H1 (cell line): ENCODE measurements at regions not wholly inside any gene's neighbourhood (a gene's known extent, or its start where the extent isn't known, plus 50 kb on each side); places are given as distances from the start of the nearest gene placed in this dataset.

ENCODE experiments used
- CTCF ChIA-PET: fragments of 300-600 bp; sonication (Branson Sonifier 250); formaldehyde crosslinking; loops from one replicate; lab custom pipeline; 2021; ENCODE audit not compliant: partially characterized antibody; lab: Charles Lee
- POLR2A ChIA-PET: fragments of 300-600 bp; sonication (Branson Sonifier 250); formaldehyde crosslinking; loops from one replicate; lab custom pipeline; 2021; ENCODE audit warnings: inconsistent platforms; ENCODE audit not compliant: partially characterized antibody; lab: Charles Lee
- DNase-seq, 2 experiments: peaks; one replicate each; pipeline versions ENCODE4 v3.0.0 to v3.0.0-alpha.2; 2010 to 2022; ENCODE audit warnings: low spot score in 2 of 2, low read depth in 1 of 2, mixed read lengths in 1 of 2
- FAIRE-seq: peaks from 2 replicates; lab custom pipeline; 2011; peaks lifted over from hg19 to GRCh38; lab: Jason Lieb, UNC
- H2AFZ ChIP-seq: 2 replicates; pipeline ENCODE4 v1.8.1; 2012; ENCODE audit warnings: low read length, inconsistent platforms
- H2AK5ac ChIP-seq: 2 replicates; pipeline ENCODE4 v1.6.1; 2013; ENCODE audit warnings: low read depth, low read length
- H2BK120ac ChIP-seq: replicated peaks from 2 replicates; pipeline ENCODE3; 2013; ENCODE audit warnings: low read depth, low read length, inconsistent platforms
- H2BK12ac ChIP-seq: 2 replicates; pipeline ENCODE4 v1.6.1; 2013; ENCODE audit warnings: low read depth, low read length
- H2BK15ac ChIP-seq: 2 replicates; pipeline ENCODE4 v1.6.1; 2013; ENCODE audit warnings: low read length
- H2BK20ac ChIP-seq: 2 replicates; pipeline ENCODE4 v1.6.1; 2013; ENCODE audit warnings: low read length
- H2BK5ac ChIP-seq: 2 replicates; pipeline ENCODE4 v1.6.1; 2013; ENCODE audit warnings: low read depth, low read length
- H3K14ac ChIP-seq: 2 replicates; pipeline ENCODE4 v1.6.1; 2013; ENCODE audit warnings: inconsistent platforms; ENCODE audit not compliant: insufficient read length
- H3K18ac ChIP-seq: 2 replicates; pipeline ENCODE4 v1.6.1; 2013; ENCODE audit warnings: low read length; ENCODE audit errors: extremely low read depth
- H3K23ac ChIP-seq: 2 replicates; pipeline ENCODE4 v1.6.1; 2013; ENCODE audit warnings: inconsistent platforms; ENCODE audit not compliant: insufficient read length
- H3K23me2 ChIP-seq: 2 replicates; pipeline ENCODE4 v1.6.1; 2013; ENCODE audit warnings: low read depth, low read length
- H3K27ac ChIP-seq: 2 replicates; pipeline ENCODE4 v1.6.1; 2011; ENCODE audit warnings: low read depth, low read length, inconsistent platforms
- H3K27me3 ChIP-seq, 4 experiments: replicated peaks in 1 of 4; 1 replicate in 1 of 4; 2 replicates in 3 of 4; pipeline versions ENCODE4 v1.6.1 to v1.8.1; 2011 to 2013; ENCODE audit warnings: low read length in 3 of 4, mild to moderate bottlenecking in 3 of 4, inconsistent platforms in 2 of 4, mixed read lengths in 2 of 4, moderate library complexity in 1 of 4; ENCODE audit not compliant: control insufficient read depth in 3 of 4, insufficient read depth in 3 of 4; ENCODE audit errors: extremely low read depth in 1 of 4
- H3K36me3 ChIP-seq, 4 experiments: 2 replicates each; pipeline versions ENCODE4 v1.6.1 to v1.8.1; 2011 to 2013; ENCODE audit warnings: mild to moderate bottlenecking in 4 of 4, low read length in 3 of 4, moderate library complexity in 2 of 4, control low read depth in 1 of 4, inconsistent platforms in 1 of 4; ENCODE audit not compliant: insufficient read depth in 4 of 4, control insufficient read depth in 2 of 4
- H3K4ac ChIP-seq: replicated peaks from 2 replicates; pipeline ENCODE3; 2013; ENCODE audit warnings: low read length, low read depth, mixed read lengths, inconsistent platforms; ENCODE audit not compliant: insufficient read length
- H3K4me1 ChIP-seq, 4 experiments: replicated peaks in 1 of 4; 1 replicate in 1 of 4; 2 replicates in 3 of 4; pipeline versions ENCODE4 v1.6.1 to v1.8.1; 2011 to 2013; ENCODE audit warnings: low read length in 3 of 4, inconsistent platforms in 2 of 4, mixed read lengths in 1 of 4; ENCODE audit not compliant: insufficient read depth in 4 of 4, control insufficient read depth in 3 of 4
- H3K4me2 ChIP-seq, 2 experiments: 2 replicates each; pipeline versions ENCODE4 v1.6.1 to v1.8.1; 2011 to 2013; ENCODE audit warnings: low read depth in 2 of 2, low read length in 2 of 2, control low read depth in 1 of 2, inconsistent platforms in 1 of 2, mild to moderate bottlenecking in 1 of 2; ENCODE audit not compliant: insufficient read depth in 1 of 2
- H3K4me3 ChIP-seq, 4 experiments: fragments of 200-600, 300-600 bp in 1 of 4; sonication (generic), shearing (Covaris generic), sonication (Bioruptor Twin) in 1 of 4; 2 replicates each; pipeline versions ENCODE4 v1.5.1 to v1.8.1; 2011 to 2016; ENCODE audit warnings: low read length in 4 of 4, low read depth in 3 of 4, control low read depth in 2 of 4, inconsistent platforms in 2 of 4, mild to moderate bottlenecking in 2 of 4, mixed read lengths in 1 of 4, moderate library complexity in 1 of 4; ENCODE audit not compliant: insufficient read depth in 2 of 4; ENCODE audit errors: extremely low read depth in 1 of 4
- H3K56ac ChIP-seq: replicated peaks from 2 replicates; pipeline ENCODE3; 2013; ENCODE audit warnings: low read depth, mild to moderate bottlenecking, mixed read lengths, low read length, inconsistent platforms; ENCODE audit not compliant: insufficient read length
- H3K79me1 ChIP-seq: 2 replicates; pipeline ENCODE4 v1.6.1; 2013; ENCODE audit warnings: low read depth, low read length, control low read depth
- H3K79me2 ChIP-seq, 2 experiments: 2 replicates each; pipeline versions ENCODE4 v1.6.1 to v1.8.1; 2012 to 2013; ENCODE audit warnings: low read length in 2 of 2, mild to moderate bottlenecking in 2 of 2, inconsistent platforms in 1 of 2; ENCODE audit not compliant: insufficient read depth in 2 of 2, control insufficient read depth in 1 of 2
- H3K9ac ChIP-seq, 4 experiments: replicated peaks in 1 of 4; 1 replicate in 1 of 4; 2 replicates in 3 of 4; pipeline versions ENCODE4 v1.6.1 to v1.8.1; 2011 to 2013; ENCODE audit warnings: low read depth in 3 of 4, low read length in 3 of 4, control low read depth in 2 of 4, mild to moderate bottlenecking in 2 of 4, moderate library complexity in 2 of 4, inconsistent platforms in 1 of 4; ENCODE audit errors: extremely low read depth in 1 of 4
- H3K9me3 ChIP-seq, 2 experiments: 2 replicates each; pipeline versions ENCODE4 v1.6.1 to v1.8.1; 2012 to 2013; ENCODE audit warnings: mild to moderate bottlenecking in 2 of 2, moderate library complexity in 2 of 2, control low read depth in 1 of 2, inconsistent platforms in 1 of 2, low read depth in 1 of 2, low read length in 1 of 2, mixed read lengths in 1 of 2; ENCODE audit not compliant: insufficient read depth in 2 of 2
- H4K20me1 ChIP-seq, 2 experiments: replicated peaks in 1 of 2; 2 replicates each; pipeline versions ENCODE3 to v1.8.1; 2011 to 2013; ENCODE audit warnings: inconsistent platforms in 2 of 2, low read length in 2 of 2, mild to moderate bottlenecking in 1 of 2; ENCODE audit not compliant: insufficient read depth in 2 of 2, control insufficient read depth in 1 of 2
- H4K5ac ChIP-seq: 2 replicates; pipeline ENCODE4 v1.6.1; 2013; ENCODE audit warnings: low read length, low read depth, mixed read lengths, inconsistent platforms; ENCODE audit not compliant: insufficient read length
- H4K8ac ChIP-seq: 2 replicates; pipeline ENCODE4 v1.8.0; 2013; ENCODE audit warnings: mild to moderate bottlenecking, moderate library complexity, low read length, inconsistent platforms; ENCODE audit not compliant: insufficient read depth; ENCODE audit errors: extremely low read depth
- H4K91ac ChIP-seq: replicated peaks from 2 replicates; pipeline ENCODE3; 2013; ENCODE audit warnings: low read length, mixed read lengths, inconsistent platforms; ENCODE audit not compliant: insufficient read length
- ASH2L ChIP-seq: fragments of 200-600, 300-600 bp; sonication (generic); IDR thresholded peaks from one replicate; pipeline ENCODE4 v1.7.1; 2017; ENCODE audit warnings: low read length
- ATF3 ChIP-seq: IDR thresholded peaks from 2 replicates; pipeline ENCODE4 v1.6.1; 2011; ENCODE audit warnings: low read depth, mild to moderate bottlenecking, low read length; ENCODE audit not compliant: insufficient read depth
- CBX8 ChIP-seq: fragments of 300-800, 300-1000 bp; sonication (generic); IDR thresholded peaks from 2 replicates; pipeline ENCODE4 v1.7.1; 2016; ENCODE audit warnings: low read depth, low read length, borderline replicate concordance
- CHD1 ChIP-seq: IDR thresholded peaks from 2 replicates; pipeline ENCODE4 v1.6.1; 2012; ENCODE audit warnings: low read depth, low read length, improper control_type of control experiment
- HDAC2 ChIP-seq, 2 experiments: fragments of 300-600 bp in 1 of 2; sonication (generic) in 1 of 2; IDR thresholded peaks; 2 replicates each; pipeline ENCODE4 v1.6.1; 2011 to 2012; ENCODE audit warnings: low read depth in 2 of 2, low read length in 2 of 2, mild to moderate bottlenecking in 2 of 2, moderate library complexity in 2 of 2, borderline replicate concordance in 1 of 2, inconsistent platforms in 1 of 2
- JUND ChIP-seq: IDR thresholded peaks from 2 replicates; pipeline ENCODE4 v1.6.1; 2011; ENCODE audit warnings: mild to moderate bottlenecking, improper control_type of control experiment, low read length
- NRF1 ChIP-seq: IDR thresholded peaks from 2 replicates; pipeline ENCODE4 v1.6.1; 2011; ENCODE audit warnings: mild to moderate bottlenecking, low read depth, low read length, improper control_type of control experiment
- SIN3A ChIP-seq, 2 experiments: IDR thresholded peaks in 1 of 2; conservative IDR thresholded peaks in 1 of 2; 2 replicates each; pipeline ENCODE4 v1.6.1; 2011 to 2012; ENCODE audit warnings: low read length in 2 of 2, improper control_type of control experiment in 1 of 2, low read depth in 1 of 2, mild to moderate bottlenecking in 1 of 2
- SUZ12 ChIP-seq: fragments of 200-600 bp; sonication (generic); IDR thresholded peaks from 2 replicates; pipeline ENCODE4 v1.6.1; 2012; ENCODE audit warnings: mild to moderate bottlenecking, inconsistent platforms, low read length, moderate library complexity, mixed read lengths
- TAF7 ChIP-seq: optimal IDR thresholded peaks from 2 replicates; pipeline ENCODE3; 2011; ENCODE audit warnings: low read depth, mild to moderate bottlenecking, inconsistent platforms, low read length, moderate library complexity, borderline replicate concordance
- WGBS, 2 experiments: shearing (Covaris generic) in 1 of 2; methylation state at CpG; one replicate each; pipeline versions ENCODE4 v1.1.6 to v1.1.7; 2013 to 2015; ENCODE audit warnings: low lambda C conversion rate in 2 of 2, mixed read lengths in 2 of 2, inconsistent platforms in 1 of 2, low coverage in 1 of 2, missing lambda C conversion rate in 1 of 2; ENCODE audit not compliant: insufficient replicate concordance in 2 of 2, insufficient coverage in 1 of 2, insufficient read length in 1 of 2; ENCODE audit errors: extremely low coverage in 1 of 2, missing lambda C conversion rate in 1 of 2; 5-methylcytosine and 5-hydroxymethylcytosine counted together

- H4K5ac ChIP-seq = no peak overlapping the region
- H2AFZ ChIP-seq = no peak overlapping the region
- no peaks in the 10 kb centered on the region for H3K4me1 ChIP-seq
- H3K23ac ChIP-seq = no peak overlapping the region
- WGBS, 2 experiments = 92% methylated on average over 4 of the region's 4 CpGs; no CpG with 5 or more reads in 1 of the 2 experiments
- DNase-seq (no peak), FAIRE-seq (no peak)
- no peaks in the 10 kb centered on the region for H3K27me3 ChIP-seq
- no peak overlapping the region for H2BK15ac ChIP-seq
- no peak overlapping the region for H3K4me3 ChIP-seq
- no peak overlapping the region for H3K56ac ChIP-seq
- no peak overlapping the region for H2BK20ac ChIP-seq
- H2BK120ac ChIP-seq = no peak overlapping the region
- H3K4ac ChIP-seq = no peak overlapping the region
- no peak overlapping the region for H3K27ac ChIP-seq
- no peak overlapping the region for H4K8ac ChIP-seq
- H3K9me3 ChIP-seq = peaks cover 0 to 6% of the 10 kb centered on the region in 2 experiments; a peak in 1 of 4 replicates
- no peak overlapping the region for H3K4me2 ChIP-seq
- H4K91ac ChIP-seq = no peak overlapping the region
- no peaks in the 10 kb centered on the region for H3K36me3 ChIP-seq
- no peak overlapping the region for H2BK12ac ChIP-seq
- H2BK5ac ChIP-seq = no peak overlapping the region
- H3K14ac ChIP-seq = no peak overlapping the region
- CTCF ChIA-PET = no interaction called here
- H3K18ac ChIP-seq = no peak overlapping the region
- H3K79me2 ChIP-seq = no peaks in the 10 kb centered on the region
- POLR2A ChIA-PET = no interaction called here
- no peak for TF ChIP-seq CHD1
- TF ChIP-seq CBX8 = no peak
- no peak for TF ChIP-seq ASH2L
- TF ChIP-seq SUZ12 = no peak
- TF ChIP-seq JUND = no peak
- TF ChIP-seq TAF7 = no peak
- TF ChIP-seq HDAC2 (IDR thresholded peaks at IDR 0.05; ENCODE audit: borderline replicate concordance in 1 of 2, low read depth in 2 of 2, low read length in 2 of 2) = no peak
- TF ChIP-seq ATF3 = no peak
- no peak for TF ChIP-seq NRF1
- TF ChIP-seq SIN3A (conservative IDR thresholded peaks at IDR 0.05 in 1 of 2, IDR thresholded peaks at IDR 0.05 in 1 of 2; ENCODE audit: low read depth in 1 of 2, low read length in 2 of 2) = no peak
- no peak overlapping the region for H2AK5ac ChIP-seq
- no peaks in the 10 kb centered on the region for H4K20me1 ChIP-seq
- H3K23me2 ChIP-seq = no peaks in the 10 kb centered on the region
- no peaks in the 10 kb centered on the region for H3K79me1 ChIP-seq
- no peak overlapping the region for H3K9ac ChIP-seq
Observed at GRCh38 chr5:152046361-152046760, 121.7 kb upstream of the GLRA1 start.
